ENCODE measurements at regions not wholly inside any gene's neighbourhood (a gene's known extent, or its start where the extent isn't known, plus 50 kb on each side); places are given as distances from the start of the nearest gene placed in this dataset.

DNA sequence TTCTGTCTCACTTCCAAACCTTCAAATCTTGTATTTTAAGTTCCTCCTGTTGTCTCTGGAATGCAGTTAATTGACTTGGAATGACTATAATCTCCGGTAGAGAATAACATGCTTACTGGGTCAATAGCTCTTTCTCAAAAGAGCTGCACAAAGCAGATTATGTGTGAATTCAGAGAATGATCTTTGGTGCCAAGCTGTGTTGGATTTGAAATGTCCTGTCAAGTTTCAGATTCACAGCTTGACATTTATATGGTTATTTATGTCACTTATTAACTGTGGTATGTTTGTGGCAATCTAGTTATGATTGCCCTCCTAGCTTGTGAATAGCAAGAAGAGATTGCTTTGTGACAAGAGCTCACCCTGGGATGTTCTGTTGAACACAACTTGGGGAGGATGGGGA, 128.3 kb upstream of the KCNE2 start:
- TF ChIP-seq, protein P1, sequence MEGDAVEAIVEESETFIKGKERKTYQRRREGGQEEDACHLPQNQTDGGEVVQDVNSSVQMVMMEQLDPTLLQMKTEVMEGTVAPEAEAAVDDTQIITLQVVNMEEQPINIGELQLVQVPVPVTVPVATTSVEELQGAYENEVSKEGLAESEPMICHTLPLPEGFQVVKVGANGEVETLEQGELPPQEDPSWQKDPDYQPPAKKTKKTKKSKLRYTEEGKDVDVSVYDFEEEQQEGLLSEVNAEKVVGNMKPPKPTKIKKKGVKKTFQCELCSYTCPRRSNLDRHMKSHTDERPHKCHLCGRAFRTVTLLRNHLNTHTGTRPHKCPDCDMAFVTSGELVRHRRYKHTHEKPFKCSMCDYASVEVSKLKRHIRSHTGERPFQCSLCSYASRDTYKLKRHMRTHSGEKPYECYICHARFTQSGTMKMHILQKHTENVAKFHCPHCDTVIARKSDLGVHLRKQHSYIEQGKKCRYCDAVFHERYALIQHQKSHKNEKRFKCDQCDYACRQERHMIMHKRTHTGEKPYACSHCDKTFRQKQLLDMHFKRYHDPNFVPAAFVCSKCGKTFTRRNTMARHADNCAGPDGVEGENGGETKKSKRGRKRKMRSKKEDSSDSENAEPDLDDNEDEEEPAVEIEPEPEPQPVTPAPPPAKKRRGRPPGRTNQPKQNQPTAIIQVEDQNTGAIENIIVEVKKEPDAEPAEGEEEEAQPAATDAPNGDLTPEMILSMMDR (IDR thresholded peaks at IDR 0.05), result no peak
- no peak for TF ChIP-seq POLR2A (IDR thresholded peaks at IDR 0.05)
